Astrocyte (in vitro differentiated cells and primary cell): ENCODE measurements at regions not wholly inside any gene's neighbourhood (a gene's known extent, or its start where the extent isn't known, plus 50 kb on each side); places are given as distances from the start of the nearest gene placed in this dataset.

Experiments used
- CTCF ChIP-seq: IDR thresholded peaks from 2 replicates; pipeline ENCODE4 v1.5.1; 2011; ENCODE audit warnings: low read depth, mild to moderate bottlenecking, inconsistent platforms, low read length, moderate library complexity; ENCODE audit not compliant: insufficient read depth
- EZH2 ChIP-seq: IDR thresholded peaks from 2 replicates; pipeline ENCODE4 v1.6.1; 2012; ENCODE audit warnings: mild to moderate bottlenecking, low read length, inconsistent platforms; ENCODE audit not compliant: insufficient read depth

DNA sequence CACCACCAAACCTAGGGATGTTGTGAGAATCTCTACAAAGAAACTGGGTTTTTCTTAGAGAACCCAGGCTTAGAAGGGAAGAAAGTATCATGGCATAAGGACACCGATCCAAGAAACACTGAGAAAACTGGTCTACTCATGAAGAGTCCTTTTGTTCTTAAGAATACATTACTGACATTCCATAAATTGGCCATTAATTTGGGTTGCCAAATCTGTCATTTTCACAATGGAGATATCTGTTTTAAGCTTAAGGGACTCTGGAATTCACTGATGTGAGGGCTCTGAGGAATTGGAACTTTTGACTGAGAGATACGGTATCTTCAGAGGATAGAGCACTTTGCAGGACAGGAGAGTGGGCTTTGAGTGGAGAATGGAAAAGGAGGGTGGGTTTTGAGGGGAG is 315.3 kb upstream of the ZNF608 start:
- TF ChIP-seq CTCF (no peak), EZH2 (no peak)
